ENCODE measurements at regions not wholly inside any gene's neighbourhood (a gene's known extent, or its start where the extent isn't known, plus 50 kb on each side); places are given as distances from the start of the nearest gene placed in this dataset.
"Not testable (repeated sequence)": the region's sequence is repeated elsewhere in the genome, so short reads cannot be mapped to it uniquely, and the experiment has no call there.

- not testable (repeated sequence) for H3K4me3 ChIP-seq (ENCODE audit: low read depth in 1 of 3, low read length in 3 of 3); H3K27me3 ChIP-seq (ENCODE audit: control insufficient read depth in 4 of 4, insufficient read depth in 4 of 4, low read length in 3 of 4); H3K27ac ChIP-seq (ENCODE audit: low read depth in 1 of 2, low read length in 2 of 2); DNase-seq (ENCODE audit: low spot score); H3K4me1 ChIP-seq (ENCODE audit: control insufficient read depth in 4 of 4, insufficient read depth in 4 of 4, low read length in 3 of 4); H3K9me3 ChIP-seq (ENCODE audit: control insufficient read depth in 4 of 4, low read length in 3 of 4); H3K36me3 ChIP-seq (ENCODE audit: control insufficient read depth in 4 of 4, insufficient read depth in 3 of 4, low read depth in 1 of 4, low read length in 3 of 4); H3K9ac ChIP-seq (ENCODE audit: low read depth in 1 of 2, low read length in 2 of 2)
- WGBS: 80% methylated on average over 4 of the region's 4 CpGs
These were observed 233.4 kb downstream of the GOLGA6L6 start for GRCh38 chr15:20308027-20308690.

- H3K9ac ChIP-seq (ENCODE audit: low read depth in 1 of 2, low read length in 2 of 2); H3K4me1 ChIP-seq (ENCODE audit: control insufficient read depth in 4 of 4, insufficient read depth in 4 of 4, low read length in 3 of 4); H3K4me3 ChIP-seq (ENCODE audit: low read depth in 1 of 3, low read length in 3 of 3); DNase-seq (ENCODE audit: low spot score); H3K9me3 ChIP-seq (ENCODE audit: control insufficient read depth in 4 of 4, low read length in 3 of 4); H3K36me3 ChIP-seq (ENCODE audit: control insufficient read depth in 4 of 4, insufficient read depth in 3 of 4, low read depth in 1 of 4, low read length in 3 of 4); H3K27ac ChIP-seq (ENCODE audit: low read depth in 1 of 2, low read length in 2 of 2); H3K27me3 ChIP-seq (ENCODE audit: control insufficient read depth in 4 of 4, insufficient read depth in 4 of 4, low read length in 3 of 4): not testable (repeated sequence)
- 42% methylated on average over 1 of the region's 1 CpG for WGBS
These were observed 234.5 kb downstream of the GOLGA6L6 start for GRCh38 chr15:20307137-20307536.

- H3K9ac ChIP-seq (ENCODE audit: low read depth in 1 of 2, low read length in 2 of 2); H3K27ac ChIP-seq (ENCODE audit: low read depth in 1 of 2, low read length in 2 of 2); H3K4me1 ChIP-seq (ENCODE audit: control insufficient read depth in 4 of 4, insufficient read depth in 4 of 4, low read length in 3 of 4); DNase-seq (ENCODE audit: low spot score); H3K27me3 ChIP-seq (ENCODE audit: control insufficient read depth in 4 of 4, insufficient read depth in 4 of 4, low read length in 3 of 4); H3K9me3 ChIP-seq (ENCODE audit: control insufficient read depth in 4 of 4, low read length in 3 of 4); H3K4me3 ChIP-seq (ENCODE audit: low read depth in 1 of 3, low read length in 3 of 3); H3K36me3 ChIP-seq (ENCODE audit: control insufficient read depth in 4 of 4, insufficient read depth in 3 of 4, low read depth in 1 of 4, low read length in 3 of 4): not testable (repeated sequence)
- 75% methylated on average over 3 of the region's 3 CpGs for WGBS
These were observed 235.0 kb downstream of the GOLGA6L6 start for GRCh38 chr15:20306497-20307106.

GRCh38 chr15:20305912-20306311, 235.7 kb downstream of the GOLGA6L6 start:
- not testable (repeated sequence) for H3K27me3 ChIP-seq (ENCODE audit: control insufficient read depth in 4 of 4, insufficient read depth in 4 of 4, low read length in 3 of 4); H3K4me1 ChIP-seq (ENCODE audit: control insufficient read depth in 4 of 4, insufficient read depth in 4 of 4, low read length in 3 of 4); H3K9ac ChIP-seq (ENCODE audit: low read depth in 1 of 2, low read length in 2 of 2); H3K36me3 ChIP-seq (ENCODE audit: control insufficient read depth in 4 of 4, insufficient read depth in 3 of 4, low read depth in 1 of 4, low read length in 3 of 4); H3K4me3 ChIP-seq (ENCODE audit: low read depth in 1 of 3, low read length in 3 of 3); DNase-seq (ENCODE audit: low spot score); H3K9me3 ChIP-seq (ENCODE audit: control insufficient read depth in 4 of 4, low read length in 3 of 4); H3K27ac ChIP-seq (ENCODE audit: low read depth in 1 of 2, low read length in 2 of 2)
- WGBS: 84% methylated on average over 7 of the region's 7 CpGs

GRCh38 chr15:20305015-20305465, 236.6 kb downstream of the GOLGA6L6 start:
- not testable (repeated sequence) for H3K27ac ChIP-seq (ENCODE audit: low read depth in 1 of 2, low read length in 2 of 2); H3K9ac ChIP-seq (ENCODE audit: low read depth in 1 of 2, low read length in 2 of 2); H3K36me3 ChIP-seq (ENCODE audit: control insufficient read depth in 4 of 4, insufficient read depth in 3 of 4, low read depth in 1 of 4, low read length in 3 of 4); H3K9me3 ChIP-seq (ENCODE audit: control insufficient read depth in 4 of 4, low read length in 3 of 4); DNase-seq (ENCODE audit: low spot score); H3K27me3 ChIP-seq (ENCODE audit: control insufficient read depth in 4 of 4, insufficient read depth in 4 of 4, low read length in 3 of 4); H3K4me1 ChIP-seq (ENCODE audit: control insufficient read depth in 4 of 4, insufficient read depth in 4 of 4, low read length in 3 of 4); H3K4me3 ChIP-seq (ENCODE audit: low read depth in 1 of 3, low read length in 3 of 3)
- WGBS: 81% methylated on average over 6 of the region's 6 CpGs

GRCh38 chr15:20304282-20305014, 237.2 kb downstream of the GOLGA6L6 start:
- not testable (repeated sequence) for H3K36me3 ChIP-seq (ENCODE audit: control insufficient read depth in 4 of 4, insufficient read depth in 3 of 4, low read depth in 1 of 4, low read length in 3 of 4); H3K4me3 ChIP-seq (ENCODE audit: low read depth in 1 of 3, low read length in 3 of 3); H3K27me3 ChIP-seq (ENCODE audit: control insufficient read depth in 4 of 4, insufficient read depth in 4 of 4, low read length in 3 of 4); H3K27ac ChIP-seq (ENCODE audit: low read depth in 1 of 2, low read length in 2 of 2); H3K9me3 ChIP-seq (ENCODE audit: control insufficient read depth in 4 of 4, low read length in 3 of 4); DNase-seq (ENCODE audit: low spot score); H3K4me1 ChIP-seq (ENCODE audit: control insufficient read depth in 4 of 4, insufficient read depth in 4 of 4, low read length in 3 of 4); H3K9ac ChIP-seq (ENCODE audit: low read depth in 1 of 2, low read length in 2 of 2)
- 68% methylated on average over 9 of the region's 10 CpGs for WGBS

GRCh38 chr15:20303248-20304171, 238.1 kb downstream of the GOLGA6L6 start:
- DNase-seq (ENCODE audit: low spot score); H3K9me3 ChIP-seq (ENCODE audit: control insufficient read depth in 4 of 4, low read length in 3 of 4); H3K4me3 ChIP-seq (ENCODE audit: low read depth in 1 of 3, low read length in 3 of 3); H3K27me3 ChIP-seq (ENCODE audit: control insufficient read depth in 4 of 4, insufficient read depth in 4 of 4, low read length in 3 of 4); H3K9ac ChIP-seq (ENCODE audit: low read depth in 1 of 2, low read length in 2 of 2); H3K4me1 ChIP-seq (ENCODE audit: control insufficient read depth in 4 of 4, insufficient read depth in 4 of 4, low read length in 3 of 4); H3K36me3 ChIP-seq (ENCODE audit: control insufficient read depth in 4 of 4, insufficient read depth in 3 of 4, low read depth in 1 of 4, low read length in 3 of 4); H3K27ac ChIP-seq (ENCODE audit: low read depth in 1 of 2, low read length in 2 of 2): not testable (repeated sequence)
- WGBS: 79% methylated on average over 4 of the region's 4 CpGs

All from liver (tissue), 6 donors.